NCI-H460 (cell line): ENCODE measurements at regions not wholly inside any gene's neighbourhood (a gene's known extent, or its start where the extent isn't known, plus 50 kb on each side); places are given as distances from the start of the nearest gene placed in this dataset.
"Not testable (repeated sequence)": the region's sequence is repeated elsewhere in the genome, so short reads cannot be mapped to it uniquely, and the experiment has no call there.

ENCODE experiments used
- DNase-seq: peaks from one replicate; pipeline ENCODE4 v3.0.0-alpha.2; 2016; ENCODE audit warnings: low read depth; ENCODE audit errors: extremely low read depth

- DNase-seq, result no peak
Observed at GRCh38 chr12:90235642-90236041, 527.0 kb upstream of the ATP2B1 start.

GRCh38 chr12:90234472-90234871, 525.8 kb upstream of the ATP2B1 start:
- DNase-seq, result no peak

GRCh38 chr12:90233168-90234100, 524.8 kb upstream of the ATP2B1 start:
- no peak for DNase-seq

- no peak for DNase-seq
Observed at GRCh38 chr12:90229407-90230170, 521.0 kb upstream of the ATP2B1 start.

- DNase-seq, result no peak
Observed at GRCh38 chr12:90226211-90226610, 517.6 kb upstream of the ATP2B1 start.

- DNase-seq, result no peak
Observed at GRCh38 chr12:90216815-90217214, 508.2 kb upstream of the ATP2B1 start.

- no peak for DNase-seq
Observed at GRCh38 chr12:90216020-90216552, 507.4 kb upstream of the ATP2B1 start.

- DNase-seq, result no peak
Observed at GRCh38 chr12:90211017-90211416, 502.4 kb upstream of the ATP2B1 start.

GRCh38 chr12:90209029-90209428, 500.4 kb upstream of the ATP2B1 start:
- DNase-seq, result no peak

GRCh38 chr12:90208379-90208778, 499.7 kb upstream of the ATP2B1 start:
- DNase-seq, result not testable (repeated sequence)

- DNase-seq, result no peak
Observed at GRCh38 chr12:90207799-90208198, 499.2 kb upstream of the ATP2B1 start.

GRCh38 chr12:90205165-90205564, 496.5 kb upstream of the ATP2B1 start:
- no peak for DNase-seq

- DNase-seq, result no peak
Observed at GRCh38 chr12:90203556-90203955, 494.9 kb upstream of the ATP2B1 start.

GRCh38 chr12:90199006-90199405, 490.4 kb upstream of the ATP2B1 start:
- DNase-seq, result no peak

GRCh38 chr12:90193500-90193899, 484.9 kb upstream of the ATP2B1 start:
- DNase-seq, result no peak

- no peak for DNase-seq
Observed at GRCh38 chr12:90188857-90189256, 480.2 kb upstream of the ATP2B1 start.

- no peak for DNase-seq
Observed at GRCh38 chr12:90183201-90183600, 474.6 kb upstream of the ATP2B1 start.

- no peak for DNase-seq
Observed at GRCh38 chr12:90181216-90181615, 472.6 kb upstream of the ATP2B1 start.

- no peak for DNase-seq
Observed at GRCh38 chr12:90174956-90175355, 466.3 kb upstream of the ATP2B1 start.

GRCh38 chr12:90174198-90174510, 465.5 kb upstream of the ATP2B1 start:
- DNase-seq, result no peak

- DNase-seq, result no peak
Observed at GRCh38 chr12:90173499-90174197, 465.0 kb upstream of the ATP2B1 start.
